ENCODE measurements at regions not wholly inside any gene's neighbourhood (a gene's known extent, or its start where the extent isn't known, plus 50 kb on each side); places are given as distances from the start of the nearest gene placed in this dataset.

DNA sequence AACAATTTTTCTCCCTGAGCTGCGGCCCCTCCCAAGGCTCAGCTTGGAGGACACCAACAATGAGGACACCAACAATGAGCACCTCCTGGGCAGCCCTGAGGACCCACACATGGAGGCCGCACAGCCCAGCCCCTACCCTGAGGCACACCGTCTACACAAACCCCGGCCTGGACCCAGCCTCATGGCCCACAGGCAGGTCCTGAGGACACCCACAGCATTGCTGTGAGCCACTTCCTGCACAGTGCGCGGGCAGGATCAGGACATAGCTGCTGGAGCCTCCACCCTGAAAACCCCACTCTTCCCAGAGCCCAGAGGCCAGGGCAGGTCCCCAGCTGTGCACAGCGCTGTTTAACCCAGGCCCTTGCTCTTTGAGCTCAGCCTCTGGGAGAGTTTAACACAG is 194.3 kb downstream of the RTP5 start:
- Histone ChIP-seq H3K27ac (ENCODE audit: low read depth, low read length) (no peak overlapping the region), H3K27me3 (ENCODE audit: insufficient read depth, low read length) (no peaks in the 10 kb centered on the region), H3K4me1 (ENCODE audit: control insufficient read depth in 1 of 2, insufficient read depth in 2 of 2, low read length in 2 of 2) (no peaks in the 10 kb centered on the region), H3K36me3 (ENCODE audit: control insufficient read depth in 1 of 2, insufficient read depth in 2 of 2, low read length in 2 of 2) (no peaks in the 10 kb centered on the region), H3K79me2 (ENCODE audit: insufficient read depth, low read length) (no peaks in the 10 kb centered on the region), H3K4me2 (ENCODE audit: low read length) (no peak overlapping the region), H4K20me1 (ENCODE audit: insufficient read depth) (no peaks in the 10 kb centered on the region), H3K9ac (ENCODE audit: low read length) (no peak overlapping the region), H3K4me3 (replicated peaks in 1 of 2; ENCODE audit: low read depth in 1 of 2, low read length in 2 of 2) (no peak overlapping the region), H2AFZ (ENCODE audit: low read depth, low read length, poor library complexity, severe bottlenecking) (no peak overlapping the region), H3K9me2 (ENCODE audit: insufficient read depth) (no peaks in the 10 kb centered on the region), H3K9me3 (ENCODE audit: control insufficient read depth in 1 of 2, insufficient read depth in 1 of 2, low read depth in 1 of 2, low read length in 2 of 2) (peaks cover 0 to 3% of the 10 kb centered on the region in 2 experiments; a peak in 1 of 4 replicates)
- CTCF ChIA-PET: no interaction called here
- RAD21 ChIA-PET (ENCODE audit: low non-redundant PET in 1 of 2, low total read pairs in 2 of 2, uncharacterized antibody in 2 of 2, unreplicated experiment in 2 of 2): no interaction called here
- intact Hi-C loops (cut with micrococcal nuclease): no loop called here
- POLR2A ChIA-PET: no interaction called here
- no peak for TF ChIP-seq CEBPB (IDR thresholded peaks at IDR 0.05; ENCODE audit: low read depth)
- no peak for TF ChIP-seq EZH2 (IDR thresholded peaks at IDR 0.05)
- TF ChIP-seq TCF7L2 (IDR thresholded peaks at IDR 0.05; ENCODE audit: borderline replicate concordance, extremely low read depth, insufficient read depth, insufficient read length): no peak
- TF ChIP-seq FOSL1 (IDR thresholded peaks at IDR 0.05; ENCODE audit: low read depth): no peak
- TF ChIP-seq EGR1 (IDR thresholded peaks at IDR 0.05; ENCODE audit: low read depth): no peak
- ATAC-seq: no peak
- BruUV-seq (replicated peaks): no TSS peak
- no peak for DNase-seq (ENCODE audit: low read depth, low spot score)

DNA sequence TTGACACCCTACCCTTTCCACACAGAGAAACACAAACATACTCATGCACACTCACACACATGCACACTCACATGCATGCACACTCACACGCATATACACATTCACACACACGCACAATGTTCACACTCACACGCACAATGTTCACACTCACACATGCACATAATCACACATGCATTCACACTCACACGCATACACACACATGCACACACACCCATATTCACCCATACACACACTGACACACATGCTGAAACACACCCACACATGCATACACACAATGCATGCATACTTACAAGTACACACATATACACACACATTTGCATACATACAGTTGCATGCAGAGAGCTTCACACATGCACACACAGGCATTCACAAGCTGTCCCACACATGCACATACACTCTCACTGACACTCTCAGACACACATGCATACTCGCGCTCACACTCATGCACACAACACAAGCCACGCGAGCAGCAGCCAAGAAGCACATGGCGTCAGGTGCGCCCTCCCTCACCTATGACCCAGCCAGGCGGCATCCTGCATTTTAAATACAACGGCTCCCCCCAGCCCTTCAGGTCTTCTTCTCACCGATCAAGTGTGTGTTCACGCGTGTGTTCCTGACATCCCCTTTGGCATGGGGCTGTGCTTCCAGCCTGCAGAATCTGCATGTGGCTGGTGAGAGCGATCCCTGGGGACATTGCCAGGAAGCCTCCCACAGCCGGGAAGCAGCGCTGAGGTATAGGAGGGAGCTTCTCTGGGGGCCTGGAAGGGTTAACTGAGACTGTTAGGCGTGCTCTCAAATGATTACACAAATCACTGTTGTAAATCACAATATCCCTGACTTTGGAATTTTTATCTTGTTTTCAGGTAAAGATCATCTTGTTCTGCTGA is 195.1 kb downstream of the RTP5 start:
- H3K79me2 ChIP-seq (ENCODE audit: insufficient read depth, low read length): no peaks in the 10 kb centered on the region
- no peak overlapping the region for H3K4me3 ChIP-seq (replicated peaks in 1 of 2; ENCODE audit: low read depth in 1 of 2, low read length in 2 of 2)
- BruUV-seq (replicated peaks): no TSS peak
- no peaks in the 10 kb centered on the region for H3K4me1 ChIP-seq (ENCODE audit: control insufficient read depth in 1 of 2, insufficient read depth in 2 of 2, low read length in 2 of 2)
- no peaks in the 10 kb centered on the region for H4K20me1 ChIP-seq (ENCODE audit: insufficient read depth)
- no peak overlapping the region for H2AFZ ChIP-seq (ENCODE audit: low read depth, low read length, poor library complexity, severe bottlenecking)
- no peaks in the 10 kb centered on the region for H3K9me2 ChIP-seq (ENCODE audit: insufficient read depth)
- DNase-seq (ENCODE audit: low read depth, low spot score) (no peak), ATAC-seq (no peak)
- intact Hi-C loops (cut with micrococcal nuclease): no loop called here
- H3K4me2 ChIP-seq (ENCODE audit: low read length): no peak overlapping the region
- H3K27me3 ChIP-seq (ENCODE audit: insufficient read depth, low read length): no peaks in the 10 kb centered on the region
- H3K9me3 ChIP-seq (ENCODE audit: control insufficient read depth in 1 of 2, insufficient read depth in 1 of 2, low read depth in 1 of 2, low read length in 2 of 2): peaks cover 0 to 3% of the 10 kb centered on the region in 2 experiments; a peak in 1 of 4 replicates
- no peak overlapping the region for H3K27ac ChIP-seq (ENCODE audit: low read depth, low read length)
- ChIA-PET RAD21 (ENCODE audit: low non-redundant PET in 1 of 2, low total read pairs in 2 of 2, uncharacterized antibody in 2 of 2, unreplicated experiment in 2 of 2) (no interaction called here), CTCF (no interaction called here), POLR2A (no interaction called here)
- no peak overlapping the region for H3K9ac ChIP-seq (ENCODE audit: low read length)
- H3K36me3 ChIP-seq (ENCODE audit: control insufficient read depth in 1 of 2, insufficient read depth in 2 of 2, low read length in 2 of 2): no peaks in the 10 kb centered on the region
- TF ChIP-seq EGR1 (IDR thresholded peaks at IDR 0.05; ENCODE audit: low read depth): no peak
- no peak for TF ChIP-seq SIN3A (IDR thresholded peaks at IDR 0.05; ENCODE audit: low read depth)
- TF ChIP-seq, protein P1, sequence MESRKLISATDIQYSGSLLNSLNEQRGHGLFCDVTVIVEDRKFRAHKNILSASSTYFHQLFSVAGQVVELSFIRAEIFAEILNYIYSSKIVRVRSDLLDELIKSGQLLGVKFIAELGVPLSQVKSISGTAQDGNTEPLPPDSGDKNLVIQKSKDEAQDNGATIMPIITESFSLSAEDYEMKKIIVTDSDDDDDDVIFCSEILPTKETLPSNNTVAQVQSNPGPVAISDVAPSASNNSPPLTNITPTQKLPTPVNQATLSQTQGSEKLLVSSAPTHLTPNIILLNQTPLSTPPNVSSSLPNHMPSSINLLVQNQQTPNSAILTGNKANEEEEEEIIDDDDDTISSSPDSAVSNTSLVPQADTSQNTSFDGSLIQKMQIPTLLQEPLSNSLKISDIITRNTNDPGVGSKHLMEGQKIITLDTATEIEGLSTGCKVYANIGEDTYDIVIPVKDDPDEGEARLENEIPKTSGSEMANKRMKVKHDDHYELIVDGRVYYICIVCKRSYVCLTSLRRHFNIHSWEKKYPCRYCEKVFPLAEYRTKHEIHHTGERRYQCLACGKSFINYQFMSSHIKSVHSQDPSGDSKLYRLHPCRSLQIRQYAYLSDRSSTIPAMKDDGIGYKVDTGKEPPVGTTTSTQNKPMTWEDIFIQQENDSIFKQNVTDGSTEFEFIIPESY (IDR thresholded peaks at IDR 0.05; ENCODE audit: extremely low read depth, insufficient replicate concordance, low read length): no peak
- no peak for TF ChIP-seq SP1 (IDR thresholded peaks at IDR 0.05; ENCODE audit: low read depth)
- no peak for TF ChIP-seq POLR2A (IDR thresholded peaks at IDR 0.05; ENCODE audit: borderline replicate concordance, extremely low read depth, insufficient read depth, insufficient read length)
- no peak for TF ChIP-seq ZFX (IDR thresholded peaks at IDR 0.05)
- no peak for TF ChIP-seq FOSL1 (IDR thresholded peaks at IDR 0.05; ENCODE audit: low read depth)
- no peak for TF ChIP-seq ELF1 (IDR thresholded peaks at IDR 0.05; ENCODE audit: borderline replicate concordance, low read depth)
- TF ChIP-seq, protein P2, sequence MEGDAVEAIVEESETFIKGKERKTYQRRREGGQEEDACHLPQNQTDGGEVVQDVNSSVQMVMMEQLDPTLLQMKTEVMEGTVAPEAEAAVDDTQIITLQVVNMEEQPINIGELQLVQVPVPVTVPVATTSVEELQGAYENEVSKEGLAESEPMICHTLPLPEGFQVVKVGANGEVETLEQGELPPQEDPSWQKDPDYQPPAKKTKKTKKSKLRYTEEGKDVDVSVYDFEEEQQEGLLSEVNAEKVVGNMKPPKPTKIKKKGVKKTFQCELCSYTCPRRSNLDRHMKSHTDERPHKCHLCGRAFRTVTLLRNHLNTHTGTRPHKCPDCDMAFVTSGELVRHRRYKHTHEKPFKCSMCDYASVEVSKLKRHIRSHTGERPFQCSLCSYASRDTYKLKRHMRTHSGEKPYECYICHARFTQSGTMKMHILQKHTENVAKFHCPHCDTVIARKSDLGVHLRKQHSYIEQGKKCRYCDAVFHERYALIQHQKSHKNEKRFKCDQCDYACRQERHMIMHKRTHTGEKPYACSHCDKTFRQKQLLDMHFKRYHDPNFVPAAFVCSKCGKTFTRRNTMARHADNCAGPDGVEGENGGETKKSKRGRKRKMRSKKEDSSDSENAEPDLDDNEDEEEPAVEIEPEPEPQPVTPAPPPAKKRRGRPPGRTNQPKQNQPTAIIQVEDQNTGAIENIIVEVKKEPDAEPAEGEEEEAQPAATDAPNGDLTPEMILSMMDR (IDR thresholded peaks at IDR 0.05 in 2 of 3, conservative IDR thresholded peaks at IDR 0.05 in 1 of 3; ENCODE audit: borderline replicate concordance in 1 of 3, insufficient read depth in 1 of 3, low read depth in 2 of 3, low read length in 2 of 3): no peak
